Lung (tissue), 11 donors: ENCODE measurements at regions not wholly inside any gene's neighbourhood (a gene's known extent, or its start where the extent isn't known, plus 50 kb on each side); places are given as distances from the start of the nearest gene placed in this dataset.

ENCODE experiments used
- ATAC-seq: fragments of 200-7000 bp; cut with Tn5 transposase; one replicate; pipeline ENCODE4 v1.9.1; 2020; ENCODE audit warnings: moderate number of reproducible peaks; ENCODE audit not compliant: insufficient read depth, low FRiP score
- DNase-seq, 3 donors: peaks; one replicate each; pipeline ENCODE4 v3.0.0-alpha.2; 2013 to 2017
- H3K27ac ChIP-seq, 2 donors: one replicate each; pipeline ENCODE4 v1.5.1; 2013; ENCODE audit warnings: mild to moderate bottlenecking in 2 of 2, moderate library complexity in 2 of 2, control low read depth in 1 of 2, inconsistent platforms in 1 of 2, low read depth in 1 of 2, low read length in 1 of 2
- H3K27me3 ChIP-seq, 3 donors: one replicate each; pipeline ENCODE4 v1.5.1; 2013; ENCODE audit warnings: low read length in 2 of 3; ENCODE audit not compliant: control insufficient read depth in 3 of 3, insufficient read depth in 3 of 3
- H3K36me3 ChIP-seq, 4 donors: one replicate each; pipeline ENCODE4 v1.5.1; 2013; ENCODE audit warnings: low read length in 4 of 4, mild to moderate bottlenecking in 1 of 4, moderate library complexity in 1 of 4; ENCODE audit not compliant: control insufficient read depth in 4 of 4, insufficient read depth in 4 of 4
- H3K4me1 ChIP-seq, 5 donors: one replicate each; pipeline ENCODE4 v1.5.1; 2013; ENCODE audit warnings: low read length in 5 of 5, mild to moderate bottlenecking in 2 of 5, moderate library complexity in 1 of 5; ENCODE audit not compliant: control insufficient read depth in 5 of 5, insufficient read depth in 5 of 5
- H3K4me3 ChIP-seq: one replicate; pipeline ENCODE4 v1.5.1; 2013; ENCODE audit warnings: mild to moderate bottlenecking, control low read depth, moderate library complexity
- H3K9ac ChIP-seq, 2 donors: one replicate each; pipeline ENCODE4 v1.5.1; 2013; ENCODE audit warnings: low read length in 2 of 2, control low read depth in 1 of 2; ENCODE audit not compliant: insufficient read depth in 1 of 2
- H3K9me3 ChIP-seq, 4 donors: one replicate each; pipeline ENCODE4 v1.5.1; 2013; ENCODE audit warnings: low read length in 3 of 4, mild to moderate bottlenecking in 1 of 4, moderate library complexity in 1 of 4; ENCODE audit not compliant: control insufficient read depth in 4 of 4, insufficient read depth in 3 of 4
- WGBS, 2 donors: extraction: QIAGEN DNeasy Blood & Tissue Kit; methylation state at CpG; one replicate each; pipeline ENCODE4 v1.1.7; 2013; 5-methylcytosine and 5-hydroxymethylcytosine counted together
- TF ChIP-seq, protein P1 (sequence below): IDR thresholded peaks from 2 replicates; pipeline ENCODE4 v1.5.1; 2012; ENCODE audit warnings: mild to moderate bottlenecking; ENCODE audit errors: control extremely low read depth, extremely low read depth
- donor health status: control.
- donor health status: control.
- donor health status: Bipolar disorder and iron deficiency.
- donor health status: healthy.
- donor health status: DM: yes; HTN: yes; CAD: no.

- Histone ChIP-seq H3K36me3 (no peaks in the 10 kb centered on the region), H3K4me1 (peaks cover 0 to 41% (median 8%) of the 10 kb centered on the region in 5 donors), H3K4me3 (no peak overlapping the region), H3K27ac (no peak overlapping the region), H3K27me3 (no peaks in the 10 kb centered on the region), H3K9ac (no peak overlapping the region), H3K9me3 (no peaks in the 10 kb centered on the region)
- 50 to 82% methylated on average over 2 of the region's 2 CpGs for WGBS, 2 donors
- ATAC-seq (peak; percentile 19), DNase-seq (no peak)
- TF ChIP-seq, protein P1, sequence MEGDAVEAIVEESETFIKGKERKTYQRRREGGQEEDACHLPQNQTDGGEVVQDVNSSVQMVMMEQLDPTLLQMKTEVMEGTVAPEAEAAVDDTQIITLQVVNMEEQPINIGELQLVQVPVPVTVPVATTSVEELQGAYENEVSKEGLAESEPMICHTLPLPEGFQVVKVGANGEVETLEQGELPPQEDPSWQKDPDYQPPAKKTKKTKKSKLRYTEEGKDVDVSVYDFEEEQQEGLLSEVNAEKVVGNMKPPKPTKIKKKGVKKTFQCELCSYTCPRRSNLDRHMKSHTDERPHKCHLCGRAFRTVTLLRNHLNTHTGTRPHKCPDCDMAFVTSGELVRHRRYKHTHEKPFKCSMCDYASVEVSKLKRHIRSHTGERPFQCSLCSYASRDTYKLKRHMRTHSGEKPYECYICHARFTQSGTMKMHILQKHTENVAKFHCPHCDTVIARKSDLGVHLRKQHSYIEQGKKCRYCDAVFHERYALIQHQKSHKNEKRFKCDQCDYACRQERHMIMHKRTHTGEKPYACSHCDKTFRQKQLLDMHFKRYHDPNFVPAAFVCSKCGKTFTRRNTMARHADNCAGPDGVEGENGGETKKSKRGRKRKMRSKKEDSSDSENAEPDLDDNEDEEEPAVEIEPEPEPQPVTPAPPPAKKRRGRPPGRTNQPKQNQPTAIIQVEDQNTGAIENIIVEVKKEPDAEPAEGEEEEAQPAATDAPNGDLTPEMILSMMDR, result no peak
Measured at GRCh38 chr2:144943986-144944385, 424.1 kb upstream of the ZEB2 start.

DNA sequence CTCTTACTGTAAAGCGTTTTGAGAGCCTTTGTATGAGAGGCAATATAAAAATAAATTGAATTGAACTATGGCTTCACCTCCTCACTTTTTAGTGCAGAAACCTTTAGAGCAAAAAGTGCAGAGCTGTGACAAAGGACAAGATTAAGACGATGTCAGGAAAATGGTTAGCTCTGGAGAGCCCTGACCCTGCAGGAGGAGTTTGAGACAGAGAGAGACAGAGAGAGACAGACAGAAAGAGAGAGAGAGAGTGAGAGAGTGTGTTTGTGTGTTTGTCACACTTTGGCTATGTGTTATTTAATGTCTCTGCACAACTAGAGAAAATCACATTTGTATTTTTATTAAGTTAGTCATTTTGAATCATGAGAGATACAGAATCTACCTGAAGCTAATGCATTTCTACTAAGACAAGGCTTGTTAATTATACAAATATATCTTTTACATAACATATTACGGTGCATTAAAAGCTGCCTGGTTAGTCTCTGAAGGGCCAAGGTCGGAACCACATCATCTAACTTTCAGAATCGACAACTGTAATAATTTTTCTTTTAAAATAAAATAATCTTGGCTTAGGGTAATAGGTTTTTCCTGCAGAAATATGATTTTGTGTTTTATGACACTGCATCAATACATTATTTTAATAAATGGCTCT lies 423.5 kb upstream of the ZEB2 start:
- 72 to 85% methylated on average over 5 of the region's 5 CpGs for WGBS, 2 donors
- DNase-seq (no peak), ATAC-seq (no peak)
- no peak overlapping the region for H3K27ac ChIP-seq
- TF ChIP-seq, protein P1, result no peak
- no peak overlapping the region for H3K4me3 ChIP-seq
- H3K27me3 ChIP-seq, result no peaks in the 10 kb centered on the region
- peaks cover 0 to 46% (median 8%) of the 10 kb centered on the region in 5 donors for H3K4me1 ChIP-seq
- H3K36me3 ChIP-seq, result no peaks in the 10 kb centered on the region
- H3K9ac ChIP-seq, result no peak overlapping the region
- no peaks in the 10 kb centered on the region for H3K9me3 ChIP-seq

DNA sequence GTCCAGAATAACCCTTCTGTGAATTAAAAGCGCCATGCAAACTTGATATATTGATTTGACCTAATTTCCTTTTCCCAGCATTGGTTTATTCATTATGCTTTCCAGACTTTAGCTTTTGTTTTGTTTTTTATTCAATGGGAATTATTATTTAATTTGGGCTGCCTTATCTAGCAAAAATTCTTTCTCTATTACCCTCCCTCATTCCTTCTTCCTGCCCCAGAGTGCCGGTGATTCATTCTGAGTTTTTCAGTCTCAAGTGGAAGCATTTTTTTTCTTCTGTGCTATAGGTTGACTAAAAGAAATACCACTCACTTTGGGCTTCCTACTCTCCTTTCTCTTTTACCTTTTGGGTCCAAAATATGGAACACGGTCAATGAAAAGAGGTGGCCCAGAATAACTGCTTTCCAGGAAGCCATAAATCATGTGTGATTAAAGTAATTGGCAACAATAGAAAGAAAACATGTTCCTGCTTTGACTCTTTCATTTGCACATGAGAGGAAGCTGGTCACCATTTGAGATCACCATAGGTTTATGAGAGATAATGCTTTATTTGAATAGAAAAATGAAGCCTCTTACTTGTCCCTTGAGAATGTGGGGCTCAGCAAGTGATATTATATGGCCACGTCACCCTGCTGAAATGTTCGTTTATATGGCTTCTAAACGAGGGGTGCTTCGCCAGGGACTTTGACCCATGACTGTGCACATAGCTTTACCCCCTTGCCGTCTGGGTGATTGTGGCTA lies 422.8 kb upstream of the ZEB2 start:
- H3K9ac ChIP-seq, result no peak overlapping the region
- H3K36me3 ChIP-seq, result no peaks in the 10 kb centered on the region
- H3K27ac ChIP-seq, result no peak overlapping the region
- H3K4me3 ChIP-seq, result no peak overlapping the region
- no peak for DNase-seq
- ATAC-seq, result no peak
- no peaks in the 10 kb centered on the region for H3K27me3 ChIP-seq
- WGBS, 2 donors, result 67 to 86% methylated on average over 8 of the region's 8 CpGs
- no peaks in the 10 kb centered on the region for H3K9me3 ChIP-seq
- TF ChIP-seq, protein P1, result no peak
- H3K4me1 ChIP-seq, result peaks cover 0 to 50% (median 13%) of the 10 kb centered on the region in 5 donors
